ENCODE measurements at regions not wholly inside any gene's neighbourhood (a gene's known extent, or its start where the extent isn't known, plus 50 kb on each side); places are given as distances from the start of the nearest gene placed in this dataset.

DNA sequence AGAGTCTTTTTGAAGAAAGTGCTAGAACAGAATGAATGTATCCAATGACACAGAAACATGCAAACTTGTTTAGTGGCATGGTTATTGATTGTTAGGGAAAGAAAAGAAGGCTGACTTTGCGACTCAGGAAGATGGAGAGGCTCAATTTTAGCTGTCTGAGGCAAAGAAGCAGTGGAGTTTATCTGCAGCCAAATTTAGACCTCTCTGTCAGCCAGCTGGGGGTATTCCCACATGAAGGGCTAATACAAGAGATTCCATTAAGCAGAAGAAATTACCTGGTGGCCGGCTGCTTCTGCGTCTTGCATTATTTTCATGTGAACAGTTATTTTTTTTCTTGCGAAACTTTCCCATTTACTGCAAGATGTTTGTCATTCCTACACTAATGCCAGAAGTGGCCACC, 240.2 kb upstream of the NBEA start:
- Histone ChIP-seq H3K27me3 (replicated peaks; ENCODE audit: control insufficient read depth, insufficient read depth, low read length) (no peaks in the 10 kb centered on the region), H3K4me3 (ENCODE audit: low read depth, low read length) (no peak overlapping the region), H3K9me3 (no peaks in the 10 kb centered on the region), H3K36me3 (ENCODE audit: control insufficient read depth, insufficient read depth, low read length) (no peaks in the 10 kb centered on the region), H3K4me1 (no peaks in the 10 kb centered on the region)
- no TSS peak for BruUV-seq (replicated peaks)
- H3K27me3 Mint-ChIP-seq (ENCODE audit: insufficient read depth, unreplicated experiment): no peaks in the 10 kb centered on the region
- CTCF ChIA-PET: no interaction called here
- intact Hi-C loops (cut with micrococcal nuclease; ENCODE audit: unreplicated experiment): no loop called here
- no peak for TF ChIP-seq CTCF (IDR thresholded peaks at IDR 0.05; ENCODE audit: insufficient read depth in 1 of 2, low read depth in 1 of 2, low read length in 1 of 2, severe bottlenecking in 1 of 2, unreplicated experiment in 1 of 2)
- no peaks in the 10 kb centered on the region for H3K4me1 Mint-ChIP-seq (ENCODE audit: low read depth, unreplicated experiment)
- POLR2A ChIA-PET: no interaction called here
- H3K36me3 Mint-ChIP-seq (ENCODE audit: insufficient read depth, unreplicated experiment): no peaks in the 10 kb centered on the region
- no peak for DNase-seq
- H3K4me3 Mint-ChIP-seq (ENCODE audit: unreplicated experiment): no peak overlapping the region
- H3K9me3 Mint-ChIP-seq (ENCODE audit: unreplicated experiment): no peaks in the 10 kb centered on the region
- no peak overlapping the region for H3K27ac Mint-ChIP-seq (ENCODE audit: unreplicated experiment)

GRCh38 chr13:34708566-34709313, 233.3 kb upstream of the NBEA start:
- no peaks in the 10 kb centered on the region for H3K4me1 Mint-ChIP-seq (ENCODE audit: low read depth, unreplicated experiment)
- ChIA-PET CTCF (no interaction called here), POLR2A (no interaction called here)
- Histone ChIP-seq H3K36me3 (ENCODE audit: control insufficient read depth, insufficient read depth, low read length) (no peaks in the 10 kb centered on the region), H3K27me3 (replicated peaks; ENCODE audit: control insufficient read depth, insufficient read depth, low read length) (no peaks in the 10 kb centered on the region), H3K4me1 (no peaks in the 10 kb centered on the region), H3K4me3 (ENCODE audit: low read depth, low read length) (no peak overlapping the region), H3K9me3 (no peaks in the 10 kb centered on the region)
- intact Hi-C loops (cut with micrococcal nuclease; ENCODE audit: unreplicated experiment): no loop called here
- no peaks in the 10 kb centered on the region for H3K27me3 Mint-ChIP-seq (ENCODE audit: insufficient read depth, unreplicated experiment)
- H3K9me3 Mint-ChIP-seq (ENCODE audit: unreplicated experiment): peaks cover 15% of the 10 kb centered on the region
- H3K36me3 Mint-ChIP-seq (ENCODE audit: insufficient read depth, unreplicated experiment): no peaks in the 10 kb centered on the region
- DNase-seq: no peak
- H3K4me3 Mint-ChIP-seq (ENCODE audit: unreplicated experiment): no peak overlapping the region
- H3K27ac Mint-ChIP-seq (ENCODE audit: unreplicated experiment): no peak overlapping the region
- no peak for TF ChIP-seq CTCF (IDR thresholded peaks at IDR 0.05; ENCODE audit: insufficient read depth in 1 of 2, low read depth in 1 of 2, low read length in 1 of 2, severe bottlenecking in 1 of 2, unreplicated experiment in 1 of 2)
- BruUV-seq (replicated peaks): no TSS peak

GRCh38 chr13:34719060-34719875, 222.8 kb upstream of the NBEA start:
- Mint-ChIP-seq H3K9me3 (ENCODE audit: unreplicated experiment) (no peaks in the 10 kb centered on the region), H3K27me3 (ENCODE audit: insufficient read depth, unreplicated experiment) (no peaks in the 10 kb centered on the region), H3K4me3 (ENCODE audit: unreplicated experiment) (no peak overlapping the region), H3K27ac (ENCODE audit: unreplicated experiment) (no peak overlapping the region), H3K36me3 (ENCODE audit: insufficient read depth, unreplicated experiment) (no peaks in the 10 kb centered on the region), H3K4me1 (ENCODE audit: low read depth, unreplicated experiment) (no peaks in the 10 kb centered on the region)
- no TSS peak for BruUV-seq (replicated peaks)
- DNase-seq: no peak
- no peak for TF ChIP-seq CTCF (IDR thresholded peaks at IDR 0.05; ENCODE audit: insufficient read depth in 1 of 2, low read depth in 1 of 2, low read length in 1 of 2, severe bottlenecking in 1 of 2, unreplicated experiment in 1 of 2)
- Histone ChIP-seq H3K27me3 (replicated peaks; ENCODE audit: control insufficient read depth, insufficient read depth, low read length) (no peaks in the 10 kb centered on the region), H3K4me1 (no peaks in the 10 kb centered on the region), H3K9me3 (no peaks in the 10 kb centered on the region), H3K36me3 (ENCODE audit: control insufficient read depth, insufficient read depth, low read length) (no peaks in the 10 kb centered on the region), H3K4me3 (ENCODE audit: low read depth, low read length) (no peak overlapping the region)
- ChIA-PET POLR2A (no interaction called here), CTCF (no interaction called here)
- intact Hi-C loops (cut with micrococcal nuclease; ENCODE audit: unreplicated experiment): no loop called here

Data from Caco-2 (cell line).